GM12872 (cell line): ENCODE measurements at regions not wholly inside any gene's neighbourhood (a gene's known extent, or its start where the extent isn't known, plus 50 kb on each side); places are given as distances from the start of the nearest gene placed in this dataset.

Source experiments
- CTCF ChIP-seq: IDR thresholded peaks from 3 replicates; pipeline ENCODE4 v1.5.1; 2011; ENCODE audit warnings: low read depth, mild to moderate bottlenecking, low read length, moderate library complexity; ENCODE audit not compliant: insufficient read depth

- TF ChIP-seq CTCF = no peak
These were observed 89.0 kb upstream of the TPM1 start for GRCh38 chr15:62953496-62954045.

DNA sequence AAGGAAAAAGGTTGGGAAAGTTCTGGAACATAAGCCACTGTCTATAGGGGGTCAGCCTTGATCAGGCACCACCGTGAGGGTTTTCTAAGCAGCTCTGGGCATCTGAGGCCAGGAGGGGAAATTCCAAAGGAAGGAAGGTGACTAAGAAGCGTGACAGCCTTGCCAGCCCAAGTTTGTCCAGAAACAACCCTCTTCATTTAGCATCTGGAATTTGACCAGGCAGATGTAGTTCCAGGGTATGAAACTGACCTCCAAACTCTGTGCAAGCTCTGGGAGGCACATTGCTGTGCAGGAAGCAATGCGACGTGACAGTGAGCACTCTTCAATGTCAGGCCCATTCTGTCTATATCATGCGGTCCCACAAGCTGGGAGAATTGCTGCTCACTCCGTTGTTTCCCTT is 85.4 kb upstream of the TPM1 start:
- no peak for TF ChIP-seq CTCF

DNA sequence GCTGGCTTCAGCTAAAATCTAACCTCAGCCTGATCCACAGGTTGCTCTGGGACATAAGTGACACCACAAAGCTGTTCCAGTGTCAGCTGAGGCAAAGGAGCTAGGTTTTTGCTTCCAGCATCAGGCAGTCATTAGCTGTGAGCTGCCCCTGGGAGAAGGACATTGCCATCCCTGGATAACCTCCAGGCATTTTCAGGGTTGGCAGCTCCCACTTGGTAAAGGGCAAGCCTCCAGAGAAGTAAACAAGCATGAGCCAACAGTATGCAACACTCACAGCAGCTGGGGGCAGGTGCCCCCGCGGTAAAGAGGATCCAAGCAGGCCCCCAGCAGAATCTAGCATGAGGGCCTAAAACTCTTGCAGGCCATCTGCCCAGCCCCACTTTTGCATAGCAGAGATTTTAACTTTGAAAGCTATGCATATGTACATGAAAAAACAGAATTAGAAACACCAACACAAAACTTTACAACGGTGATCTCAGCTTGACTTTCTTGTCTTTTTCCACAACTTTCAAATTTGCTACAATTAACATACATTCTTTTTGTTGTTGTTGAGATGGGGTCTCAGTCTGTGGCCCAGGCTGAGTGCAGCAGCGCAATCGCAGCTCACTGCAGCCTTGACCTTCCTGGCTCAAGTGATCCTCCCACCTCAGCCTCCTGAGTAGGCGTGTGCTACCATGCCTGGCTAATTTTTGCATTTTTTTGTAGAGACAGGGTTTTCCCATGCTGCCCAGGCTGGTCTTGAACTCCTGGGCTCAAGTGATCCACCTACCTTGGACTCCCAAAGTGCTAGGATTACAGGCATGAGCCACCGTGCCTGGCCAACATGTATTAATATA is 83.8 kb upstream of the TPM1 start:
- no peak for TF ChIP-seq CTCF

- TF ChIP-seq CTCF = no peak
These were observed 81.4 kb upstream of the TPM1 start for GRCh38 chr15:62961134-62961533.

GRCh38 chr15:62962101-62962995 is 80.2 kb upstream of the TPM1 start:
- TF ChIP-seq CTCF = no peak

DNA sequence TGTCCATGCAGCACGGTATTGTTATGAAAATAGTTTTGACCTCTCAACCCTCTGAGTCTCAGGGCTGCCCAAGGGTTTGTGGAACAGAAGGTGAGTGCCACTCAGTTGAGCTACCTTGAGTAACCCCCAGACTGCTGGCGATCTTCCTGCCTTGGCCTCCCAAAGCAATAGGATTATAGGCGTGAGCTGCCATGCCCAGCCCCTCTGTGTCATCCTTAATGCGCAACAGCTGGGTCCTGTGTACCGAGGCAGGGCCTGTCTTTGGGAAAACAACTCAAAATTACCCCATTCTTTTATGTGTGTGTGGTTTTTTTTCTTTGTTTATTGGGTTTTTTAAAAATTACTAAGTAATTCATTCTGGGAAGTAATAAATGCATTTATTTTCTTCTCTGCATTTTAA is 78.3 kb upstream of the TPM1 start:
- TF ChIP-seq CTCF = no peak
